Thyroid gland (tissue), 4 donors: ENCODE measurements at regions not wholly inside any gene's neighbourhood (a gene's known extent, or its start where the extent isn't known, plus 50 kb on each side); places are given as distances from the start of the nearest gene placed in this dataset.

Source experiments
- DNase-seq, 2 donors: peaks; one replicate each; pipeline ENCODE4 v3.0.0-alpha.2; 2019
- H3K27ac ChIP-seq, 3 donors: fragments of 200-600 bp; sonication (generic); 1 replicate in 2 of 3; 2 replicates in 1 of 3; pipeline ENCODE4 v1.5.1; 2016 to 2019; ENCODE audit warnings: mild to moderate bottlenecking in 1 of 3, moderate library complexity in 1 of 3
- H3K27me3 ChIP-seq: fragments of 200-600 bp; sonication (generic); one replicate; pipeline ENCODE4 v1.5.1; 2019
- H3K36me3 ChIP-seq, 2 donors: fragments of 200-600 bp; sonication (generic); one replicate each; pipeline ENCODE4 v1.5.1; 2016 to 2019
- H3K4me1 ChIP-seq, 2 donors: fragments of 200-600 bp; sonication (generic); one replicate each; pipeline ENCODE4 v1.5.1; 2017 to 2019
- H3K4me3 ChIP-seq, 3 donors: fragments of 200-600 bp; sonication (generic); replicated peaks in 1 of 3; 1 replicate in 2 of 3; 2 replicates in 1 of 3; pipeline ENCODE4 v1.5.1; 2016; ENCODE audit warnings: mild to moderate bottlenecking in 1 of 3
- H3K9me3 ChIP-seq: fragments of 200-600 bp; sonication (generic); one replicate; pipeline ENCODE4 v1.5.1; 2017
- CTCF ChIP-seq, 6 experiments: fragments of 200-600 bp in 3 of 6; fragments of 450-650 bp in 3 of 6; sonication (generic) in 3 of 6; IDR thresholded peaks; one replicate each; pipeline ENCODE4 v1.5.1; 2016 to 2019; ENCODE audit warnings: antibody characterized with exemption in 6 of 6, mild to moderate bottlenecking in 2 of 6, inconsistent platforms in 1 of 6, moderate library complexity in 1 of 6
- POLR2A ChIP-seq, 2 donors: fragments of 450-650 bp; IDR thresholded peaks; one replicate each; pipeline ENCODE4 v1.6.1; 2017; ENCODE audit warnings: antibody characterized with exemption in 2 of 2, mild to moderate bottlenecking in 2 of 2, moderate library complexity in 1 of 2
- WGBS, 2 donors: methylation state at CpG; one replicate each; pipeline ENCODE4 v1.1.5; 2017; 5-methylcytosine and 5-hydroxymethylcytosine counted together
- intact Hi-C: fragments of 100-400 bp; cut with DNase I; formaldehyde crosslinking; loops from one replicate; pipeline ENCODE4 v1.15.1; 2023

GRCh38 chr1:24253571-24253970, 65.6 kb upstream of the GRHL3 start:
- Histone ChIP-seq H3K9me3 (no peaks in the 10 kb centered on the region), H3K4me1 (peaks cover 0 to 11% of the 10 kb centered on the region in 2 donors), H3K4me3 (no peak overlapping the region), H3K27ac (no peak overlapping the region), H3K36me3 (no peaks in the 10 kb centered on the region), H3K27me3 (no peaks in the 10 kb centered on the region)
- intact Hi-C loops = no loop called here
- TF ChIP-seq CTCF (IDR thresholded peaks at IDR 0.05) = no peak
- TF ChIP-seq POLR2A (IDR thresholded peaks at IDR 0.05) = no peak
- DNase-seq = no peak
- 99 to 100% methylated on average over 2 to 6 of the region's 6 CpGs for WGBS, 2 donors

- TF ChIP-seq POLR2A (IDR thresholded peaks at IDR 0.05) (no peak), CTCF (IDR thresholded peaks at IDR 0.05) (no peak)
- WGBS, 2 donors = 70 to 81% methylated on average over 2 of the region's 2 CpGs
- Histone ChIP-seq H3K27ac (no peak overlapping the region), H3K4me3 (no peak overlapping the region), H3K9me3 (no peaks in the 10 kb centered on the region), H3K4me1 (peaks cover 0 to 11% of the 10 kb centered on the region in 2 donors), H3K36me3 (no peaks in the 10 kb centered on the region), H3K27me3 (no peaks in the 10 kb centered on the region)
- intact Hi-C loops = no loop called here
- no peak for DNase-seq
Measured at GRCh38 chr1:24252185-24252780, 65.2 kb upstream of the IFNLR1 start.

GRCh38 chr1:24251501-24251900, 64.4 kb upstream of the IFNLR1 start:
- no peak for TF ChIP-seq CTCF (IDR thresholded peaks at IDR 0.05)
- no peak for TF ChIP-seq POLR2A (IDR thresholded peaks at IDR 0.05)
- H3K4me3 ChIP-seq = no peak overlapping the region
- no peak for DNase-seq
- 93 to 97% methylated on average over 2 of the region's 2 CpGs for WGBS, 2 donors
- no peak overlapping the region for H3K27ac ChIP-seq
- no peaks in the 10 kb centered on the region for H3K36me3 ChIP-seq
- H3K9me3 ChIP-seq = no peaks in the 10 kb centered on the region
- intact Hi-C loops = no loop called here
- no peaks in the 10 kb centered on the region for H3K27me3 ChIP-seq
- H3K4me1 ChIP-seq = peaks cover 0 to 11% of the 10 kb centered on the region in 2 donors

- H3K36me3 ChIP-seq = no peaks in the 10 kb centered on the region
- no peak overlapping the region for H3K27ac ChIP-seq
- 93 to 100% methylated on average over 2 of the region's 2 CpGs for WGBS, 2 donors
- no peak for TF ChIP-seq CTCF (IDR thresholded peaks at IDR 0.05)
- no peak for TF ChIP-seq POLR2A (IDR thresholded peaks at IDR 0.05)
- intact Hi-C loops = no loop called here
- no peak for DNase-seq
- H3K4me1 ChIP-seq = peaks cover 0 to 11% of the 10 kb centered on the region in 2 donors
- no peaks in the 10 kb centered on the region for H3K9me3 ChIP-seq
- H3K4me3 ChIP-seq = no peak overlapping the region
- no peaks in the 10 kb centered on the region for H3K27me3 ChIP-seq
Measured at GRCh38 chr1:24250791-24251190, 63.7 kb upstream of the IFNLR1 start.

GRCh38 chr1:24250224-24250623, 63.1 kb upstream of the IFNLR1 start:
- no peaks in the 10 kb centered on the region for H3K36me3 ChIP-seq
- peaks cover 0 to 11% of the 10 kb centered on the region in 2 donors for H3K4me1 ChIP-seq
- H3K4me3 ChIP-seq = no peak overlapping the region
- DNase-seq = no peak
- H3K27ac ChIP-seq = no peak overlapping the region
- no peaks in the 10 kb centered on the region for H3K27me3 ChIP-seq
- WGBS, 2 donors = 94 to 96% methylated on average over 2 of the region's 2 CpGs
- TF ChIP-seq CTCF (IDR thresholded peaks at IDR 0.05) (no peak), POLR2A (IDR thresholded peaks at IDR 0.05) (no peak)
- no peaks in the 10 kb centered on the region for H3K9me3 ChIP-seq
- intact Hi-C loops = no loop called here
